Brain pericyte (primary cell): ENCODE measurements at regions not wholly inside any gene's neighbourhood (a gene's known extent, or its start where the extent isn't known, plus 50 kb on each side); places are given as distances from the start of the nearest gene placed in this dataset.

Experiments used
- DNase-seq: peaks from one replicate; pipeline ENCODE4 v3.0.0-alpha.2; 2012; ENCODE audit warnings: low read depth, low spot score

GRCh38 chr4:126028876-126029275, 714.1 kb downstream of the FAT4 start:
- DNase-seq, result peak; percentile 68

DNA sequence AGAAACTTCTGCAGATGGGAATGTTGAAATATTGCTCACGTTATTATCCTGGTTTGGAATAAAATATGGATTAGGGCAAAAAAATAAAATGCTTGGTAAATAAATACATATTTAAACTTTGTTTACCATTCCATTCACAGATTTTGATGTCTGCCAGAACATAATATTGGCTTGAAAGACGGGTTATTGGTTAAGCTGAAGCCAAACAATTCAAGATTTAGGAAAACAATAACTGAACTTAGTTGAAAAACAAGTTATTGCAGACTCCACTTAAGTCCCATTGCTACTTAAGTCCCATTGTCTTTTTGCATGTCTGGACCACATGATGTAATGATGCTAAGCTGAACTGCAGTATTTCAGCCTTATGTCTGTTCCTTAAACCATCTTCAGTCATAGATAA, 722.5 kb downstream of the FAT4 start:
- DNase-seq, result no peak

DNA sequence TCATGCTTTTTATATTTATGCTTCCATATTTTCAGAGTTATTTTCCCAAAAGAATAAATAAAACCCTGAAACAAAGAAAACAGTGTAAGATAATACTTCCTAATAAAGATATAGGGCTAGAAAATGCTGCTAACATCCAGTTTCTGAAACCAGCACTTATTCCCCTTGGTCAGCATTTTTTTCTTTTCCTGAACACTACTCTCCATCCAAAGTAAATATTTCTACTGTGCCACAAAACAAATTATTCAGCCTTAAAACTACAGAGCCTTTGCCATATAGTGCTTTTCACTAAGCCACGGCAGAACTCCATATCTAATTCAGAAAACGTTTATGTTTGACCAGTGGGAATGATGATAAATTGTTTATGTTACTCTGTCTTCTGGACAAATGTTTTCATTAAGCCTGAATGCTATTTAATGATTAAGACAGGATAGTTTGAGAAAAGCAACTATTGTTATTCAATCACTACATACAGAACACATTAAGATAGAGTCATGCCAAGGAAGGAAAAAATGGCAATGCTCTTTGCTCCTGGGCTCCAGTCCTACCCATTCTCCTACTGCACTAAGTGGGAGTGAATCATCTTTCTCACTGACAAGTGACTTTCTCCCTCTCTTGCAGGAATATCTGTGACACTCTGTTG, 723.9 kb downstream of the FAT4 start:
- peak; percentile 77 for DNase-seq

GRCh38 chr4:126046081-126046614, 731.4 kb downstream of the FAT4 start:
- DNase-seq, result no peak

- DNase-seq, result no peak
Observed at GRCh38 chr4:126047114-126047513, 732.4 kb downstream of the FAT4 start.

GRCh38 chr4:126051689-126052424, 737.1 kb downstream of the FAT4 start:
- peak; percentile 30 for DNase-seq

GRCh38 chr4:126056116-126056650, 741.4 kb downstream of the FAT4 start:
- DNase-seq, result no peak

- DNase-seq, result no peak
Observed at GRCh38 chr4:126057371-126057770, 742.6 kb downstream of the FAT4 start.

GRCh38 chr4:126058596-126058995, 743.8 kb downstream of the FAT4 start:
- DNase-seq, result no peak

DNA sequence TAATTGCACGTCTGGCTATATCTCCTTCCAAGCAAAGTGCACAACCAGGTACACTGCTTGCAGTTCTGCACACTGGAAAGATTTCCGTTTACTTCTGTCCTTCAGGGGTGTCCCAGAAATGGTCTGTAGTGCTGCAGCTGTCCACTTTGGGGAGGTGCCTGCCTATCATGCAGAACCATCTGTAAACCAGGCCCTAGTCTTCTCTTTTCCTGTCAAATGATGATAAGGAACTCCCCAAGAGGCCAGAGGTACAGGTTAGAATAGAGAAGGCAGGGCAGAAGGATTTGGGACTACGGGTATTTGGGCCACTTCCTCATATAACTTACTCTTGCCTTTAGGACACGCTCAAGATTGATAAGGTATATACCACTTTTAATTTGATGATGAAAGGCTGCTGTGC, 746.9 kb downstream of the FAT4 start:
- DNase-seq, result no peak

DNA sequence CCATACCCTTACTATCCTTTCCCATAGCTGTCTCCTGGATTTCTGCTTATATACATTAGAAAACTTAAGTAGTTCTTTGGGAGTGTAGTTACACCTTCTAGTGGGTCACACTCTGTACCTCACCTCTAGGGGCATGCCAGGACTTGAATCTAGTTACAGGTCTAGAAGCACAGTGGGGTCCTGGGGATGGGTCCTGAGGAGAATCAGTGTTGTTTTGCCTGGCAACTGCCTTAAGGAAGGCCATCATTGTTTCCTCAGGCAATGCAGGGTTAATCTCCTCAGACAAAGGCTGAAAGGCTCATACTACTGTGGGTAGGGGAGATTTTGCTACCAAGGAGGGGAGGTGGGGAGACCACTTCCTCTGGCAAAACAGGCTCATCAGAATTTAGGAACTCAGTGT, 750.3 kb downstream of the FAT4 start:
- no peak for DNase-seq

GRCh38 chr4:126071346-126072333, 756.9 kb downstream of the FAT4 start:
- DNase-seq, result peak; percentile 67

DNA sequence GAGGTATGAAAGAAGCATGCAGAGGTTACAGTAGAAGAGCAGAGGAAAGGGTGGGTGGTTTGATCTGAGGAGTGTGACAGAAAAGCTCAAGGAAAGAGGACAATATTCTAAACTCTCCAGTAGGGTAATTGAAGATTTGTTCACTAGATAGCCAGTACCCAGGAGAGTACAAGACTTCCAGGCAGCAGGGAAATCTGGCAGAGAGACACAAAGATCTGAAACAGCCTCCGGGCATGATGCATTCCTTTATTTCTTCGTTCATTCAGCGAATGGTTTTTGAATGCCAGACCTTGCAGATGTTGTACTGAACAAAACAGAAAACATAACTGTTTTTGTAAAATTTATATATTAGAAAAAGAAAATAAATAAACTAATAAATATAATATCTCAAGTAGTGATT, 766.6 kb downstream of the FAT4 start:
- DNase-seq, result no peak

GRCh38 chr4:126086041-126086440, 771.3 kb downstream of the FAT4 start:
- no peak for DNase-seq

DNA sequence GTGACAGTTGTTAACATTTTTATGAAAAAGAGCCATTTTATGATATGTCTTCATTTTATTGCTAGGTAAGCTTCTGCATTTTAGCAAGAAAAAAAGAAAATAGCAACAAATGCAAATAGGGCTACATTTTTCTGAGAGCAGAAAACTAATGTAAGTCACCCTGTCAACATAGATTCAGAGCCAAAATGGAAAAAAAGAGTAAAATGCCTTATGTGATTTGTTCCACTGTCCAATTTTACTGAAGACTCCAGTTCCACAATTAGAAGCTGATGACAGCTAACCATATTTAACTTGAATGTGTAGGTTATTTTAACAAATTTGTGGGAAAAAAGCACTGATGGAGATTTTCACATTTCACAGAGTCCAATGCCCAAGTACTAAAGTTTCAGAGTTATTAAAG, 772.3 kb downstream of the FAT4 start:
- no peak for DNase-seq

DNA sequence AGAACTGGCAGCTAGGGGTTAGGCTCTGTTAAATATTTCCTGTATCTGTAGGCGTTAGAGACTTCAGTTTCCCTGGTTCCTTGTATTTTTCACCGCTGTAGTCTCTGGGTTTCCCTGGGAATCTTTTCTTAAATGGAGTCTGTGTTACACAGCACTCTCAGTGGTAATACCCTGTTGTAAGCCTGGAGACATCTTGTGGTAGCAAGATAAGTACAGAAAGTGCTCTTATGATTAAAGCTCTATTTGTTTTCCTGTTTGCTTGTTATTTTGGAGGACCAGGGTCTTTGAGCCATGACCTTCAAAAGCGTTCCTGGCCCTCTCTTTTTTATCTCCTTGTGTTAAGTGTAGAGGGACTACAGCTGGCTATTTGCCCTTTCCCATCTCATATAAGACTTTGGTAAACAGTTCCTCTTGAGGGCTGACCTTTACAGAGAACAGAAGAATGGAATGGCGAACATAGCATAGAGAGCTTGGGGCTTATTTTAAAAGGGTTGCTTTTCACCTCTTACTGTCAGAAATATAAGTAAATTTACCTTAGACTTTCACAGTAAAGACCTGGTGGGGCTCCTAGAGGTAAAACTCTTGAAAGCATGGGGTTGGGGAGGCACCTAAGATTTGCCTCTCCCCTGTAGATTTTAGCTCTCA, 782.5 kb downstream of the FAT4 start:
- DNase-seq, result no peak

DNA sequence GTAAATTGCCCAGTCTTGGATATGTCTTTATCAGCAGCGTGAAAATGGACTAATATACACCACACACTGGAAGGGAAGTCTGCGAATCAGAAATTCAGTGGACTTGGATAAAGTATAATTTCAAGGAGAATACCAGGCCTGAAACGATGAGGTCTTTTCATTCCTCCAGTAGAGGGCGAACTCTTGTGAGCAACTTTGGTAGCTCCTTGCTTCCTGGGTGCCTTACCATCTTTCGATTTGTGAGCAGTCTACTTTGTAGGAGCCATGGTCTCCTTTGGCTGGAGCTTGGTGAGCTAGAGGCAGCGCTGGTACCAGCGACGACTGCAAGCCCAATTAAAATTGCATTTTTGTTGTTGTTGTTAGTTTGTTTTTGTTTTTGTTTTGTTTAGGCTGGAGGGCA, 791.9 kb downstream of the FAT4 start:
- DNase-seq, result no peak

DNA sequence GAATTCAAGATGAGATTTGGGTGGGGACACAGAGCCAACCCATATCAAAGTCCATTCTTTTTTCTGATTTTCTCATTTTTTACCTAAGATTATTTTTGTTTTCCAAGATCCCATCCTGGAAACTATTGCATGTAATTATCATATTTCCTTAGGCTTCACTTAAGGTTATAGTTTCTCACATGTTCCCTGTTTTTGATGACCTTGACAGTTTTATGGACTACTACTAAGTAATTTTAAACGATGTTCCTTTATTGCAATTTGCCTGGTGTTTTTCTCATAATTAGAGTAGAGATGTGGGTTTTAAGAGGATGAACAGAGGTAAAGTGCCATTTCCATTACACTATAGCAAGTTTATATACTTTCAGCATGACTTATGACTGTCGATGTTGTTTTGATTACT, 795.1 kb downstream of the FAT4 start:
- DNase-seq, result no peak

- no peak for DNase-seq
Observed at GRCh38 chr4:126113058-126113457, 798.3 kb downstream of the FAT4 start.

DNA sequence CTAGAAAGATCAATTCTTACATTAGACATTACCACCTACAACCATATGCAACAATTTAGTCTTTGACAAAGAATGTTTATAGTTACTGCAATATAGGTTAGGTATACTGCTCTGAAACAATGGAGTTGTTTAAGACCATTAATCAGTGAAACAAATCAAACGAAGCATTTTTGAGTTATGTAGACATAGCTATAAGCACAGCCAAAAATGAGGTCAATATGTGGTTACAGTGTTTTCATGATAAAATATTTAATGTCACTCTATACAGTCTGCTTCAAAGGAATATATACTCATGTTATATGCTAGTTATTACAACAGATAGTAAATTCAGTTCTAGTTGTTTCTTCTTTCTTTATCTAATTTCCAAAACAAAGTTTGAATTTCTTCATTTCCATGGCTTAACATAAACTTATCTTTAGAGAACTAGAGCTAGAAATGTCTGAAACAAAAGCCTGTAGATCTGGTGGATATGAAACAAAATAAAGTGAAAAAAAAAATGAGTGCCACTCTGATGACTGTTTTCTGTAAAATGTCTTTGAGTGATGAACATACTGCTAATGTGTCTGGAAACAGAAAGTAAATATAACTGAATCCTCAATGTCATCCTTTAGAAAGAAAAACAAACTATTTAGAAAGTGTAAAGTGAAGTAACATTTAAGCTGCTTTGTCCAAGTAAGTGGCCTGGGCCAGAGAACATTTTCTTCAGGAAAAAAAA, 809.0 kb downstream of the FAT4 start:
- no peak for DNase-seq

GRCh38 chr4:126124818-126125217, 810.1 kb downstream of the FAT4 start:
- DNase-seq, result no peak
